NCI-H1048 (cell line): ENCODE measurements at regions not wholly inside any gene's neighbourhood (a gene's known extent, or its start where the extent isn't known, plus 50 kb on each side); places are given as distances from the start of the nearest gene placed in this dataset.

Experiments used
- DNase-seq: peaks from one replicate; lab custom pipeline; 2025; lab: John Stamatoyannopoulos, UW

DNA sequence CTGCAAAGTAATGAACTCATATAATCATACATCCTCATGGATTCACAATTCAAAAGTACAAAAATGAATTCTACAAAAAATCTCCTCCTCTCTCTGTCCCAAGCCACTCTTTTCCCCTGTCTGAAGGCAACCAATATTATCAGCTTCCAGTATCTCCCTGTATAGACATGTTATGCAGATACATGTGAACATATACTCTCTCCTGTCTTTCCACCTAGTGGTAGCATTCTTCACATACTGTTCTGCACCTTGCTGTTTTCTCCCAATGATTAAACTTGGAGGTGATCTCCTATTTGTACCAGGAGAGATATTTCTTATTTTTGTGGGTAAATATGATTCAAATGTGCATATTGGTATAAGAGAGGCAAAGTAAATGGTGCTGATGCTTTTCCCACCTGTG, 416.4 kb downstream of the EPM2A start:
- DNase-seq: no peak

DNA sequence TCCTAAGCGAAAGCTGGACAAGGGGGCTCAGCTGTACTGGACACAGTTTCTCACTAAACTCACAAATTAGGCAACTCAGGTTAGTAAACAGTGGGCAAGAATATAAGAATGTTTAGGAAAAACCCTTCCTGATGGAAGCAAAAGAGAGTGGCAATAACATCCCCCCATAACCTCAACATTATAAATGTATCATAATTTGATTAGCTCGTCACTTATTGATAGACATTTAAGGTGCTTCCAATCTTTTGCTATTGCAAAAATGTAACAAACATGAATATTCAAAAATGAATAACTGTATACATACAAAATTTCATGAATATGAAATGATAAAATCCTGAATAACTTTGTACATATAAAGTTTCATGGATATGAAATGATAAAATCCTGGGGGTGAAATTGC, 415.7 kb downstream of the EPM2A start:
- DNase-seq: no peak

DNA sequence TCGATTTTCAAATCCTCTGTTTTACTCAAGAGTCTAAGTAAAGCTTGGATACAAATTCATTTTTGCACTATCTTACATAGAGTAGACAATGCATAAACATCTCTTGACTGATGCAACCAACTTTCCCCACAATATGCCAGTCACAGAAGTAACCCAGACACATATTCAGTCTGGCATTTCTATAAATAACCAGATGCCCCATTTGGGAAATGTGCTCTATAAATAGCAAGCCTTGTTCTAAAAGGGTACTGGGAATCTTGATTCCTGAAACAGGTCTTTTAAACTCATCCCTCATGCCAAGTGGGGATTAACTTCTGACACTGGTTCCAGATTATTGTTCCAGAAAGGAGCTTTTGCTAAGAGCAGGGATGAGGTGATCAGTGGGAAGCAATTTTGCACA, 411.7 kb downstream of the EPM2A start:
- no peak for DNase-seq

DNA sequence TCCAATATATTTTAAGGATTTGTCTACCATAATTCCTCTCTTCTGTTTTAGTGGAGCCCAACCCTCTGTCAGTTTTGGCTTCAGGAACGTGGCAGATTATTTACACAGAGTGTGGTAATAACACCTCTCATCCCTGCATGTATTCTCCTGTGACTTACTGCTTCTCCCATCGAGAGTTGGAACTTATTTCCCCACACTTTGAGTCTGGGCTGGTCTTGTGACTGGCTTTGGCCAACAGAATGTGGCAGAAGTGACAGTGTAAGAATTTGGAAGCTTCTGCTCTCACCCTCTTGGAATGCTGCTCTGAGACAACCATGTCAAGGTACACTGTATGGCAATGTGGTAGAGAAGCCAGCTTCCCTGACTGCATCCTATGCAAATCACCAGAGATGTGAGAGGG, 407.7 kb downstream of the EPM2A start:
- DNase-seq: no peak

DNA sequence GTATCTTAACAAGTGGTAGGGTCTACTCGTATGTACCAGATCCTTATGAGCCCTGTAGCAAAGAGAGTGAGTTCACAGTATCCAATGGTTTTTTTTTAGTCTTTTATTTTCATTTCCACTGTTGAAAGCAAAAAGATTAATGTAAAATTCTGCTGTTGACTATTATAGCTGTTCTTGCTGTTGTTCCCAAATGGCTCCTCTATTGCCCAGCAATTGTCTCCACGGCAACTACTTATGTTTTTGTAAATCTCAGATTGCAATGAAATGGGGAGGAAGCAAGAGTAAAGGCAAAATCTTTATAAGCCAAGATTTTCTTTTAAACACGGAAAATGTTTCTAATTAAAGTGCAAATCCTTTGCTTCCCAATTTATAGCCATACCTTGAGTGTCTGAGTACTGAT, 406.1 kb downstream of the EPM2A start:
- no peak for DNase-seq

DNA sequence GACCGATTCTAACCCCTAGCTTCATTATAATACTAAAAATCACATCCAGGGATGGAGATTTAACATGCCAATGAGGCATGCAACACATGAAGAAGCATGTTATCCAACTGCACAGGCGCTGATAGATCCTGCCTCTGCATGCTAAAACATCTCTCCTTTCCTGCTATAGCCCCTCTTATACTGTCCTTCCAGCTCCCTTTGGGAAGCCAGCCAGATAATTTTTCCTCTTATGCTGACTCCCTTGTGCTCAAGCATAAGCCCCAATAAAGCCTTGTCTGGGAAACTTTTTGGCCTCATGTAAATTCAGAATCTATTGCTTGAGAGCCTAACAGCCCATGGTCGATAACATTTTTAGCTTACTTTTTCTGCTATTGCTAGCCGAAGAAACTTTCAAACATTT, 404.3 kb downstream of the EPM2A start:
- no peak for DNase-seq

DNA sequence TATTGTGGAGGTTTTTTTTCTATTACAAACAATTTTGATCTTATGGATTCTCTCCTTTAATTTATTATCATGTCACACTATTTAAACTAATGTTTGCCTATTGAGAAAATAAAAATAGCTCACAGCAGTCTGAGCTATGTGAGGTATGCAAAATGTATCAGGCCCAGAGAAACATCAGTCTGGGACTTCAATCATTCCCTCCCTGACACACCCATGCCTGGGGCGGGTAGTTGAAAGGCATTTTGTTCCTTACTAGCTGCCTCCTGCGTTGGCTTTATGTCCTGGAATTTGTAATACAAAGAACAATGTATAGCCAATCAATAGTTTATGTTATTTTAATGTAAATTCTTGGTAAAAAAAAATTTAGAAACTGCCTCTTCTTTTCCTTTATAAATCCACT, 403.3 kb downstream of the EPM2A start:
- peak; percentile 66 for DNase-seq

DNA sequence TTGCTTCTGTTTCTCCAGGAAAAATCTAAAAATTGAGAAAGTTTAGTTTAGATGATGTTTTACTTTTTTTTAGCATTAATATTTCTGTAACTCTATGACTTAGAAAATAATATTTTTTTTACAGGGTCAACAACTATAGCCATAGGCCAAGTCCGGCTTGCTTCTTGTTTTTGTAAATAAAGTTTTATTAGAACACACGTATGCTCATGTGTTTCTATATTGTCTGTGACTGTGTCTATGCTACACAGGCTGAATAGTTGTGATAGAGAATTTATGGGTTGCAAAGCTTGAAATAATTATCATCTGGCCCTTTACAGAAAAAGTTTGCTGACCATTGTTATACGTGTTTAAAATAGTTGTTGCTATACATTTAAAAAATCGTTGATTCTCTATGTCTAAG, 399.2 kb downstream of the EPM2A start:
- no peak for DNase-seq

DNA sequence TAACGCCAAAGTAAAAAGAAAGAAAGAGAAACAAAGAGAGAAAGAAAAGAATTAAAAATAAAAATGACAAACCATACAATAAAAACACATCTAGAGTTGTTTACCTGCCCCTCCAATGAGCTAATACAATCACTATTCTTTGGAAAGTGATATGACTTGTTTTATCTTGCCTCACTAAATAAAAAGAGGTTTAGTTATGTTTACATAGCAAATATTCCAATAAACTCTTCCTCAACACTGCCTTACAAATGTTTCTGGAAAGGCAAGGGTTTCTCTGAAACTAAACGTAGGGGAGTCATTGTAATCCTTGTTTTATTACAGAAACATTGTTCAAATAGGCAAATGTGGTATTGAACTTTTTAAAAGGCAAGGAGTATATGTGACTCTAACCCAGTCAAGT, 396.2 kb downstream of the EPM2A start:
- DNase-seq: no peak

DNA sequence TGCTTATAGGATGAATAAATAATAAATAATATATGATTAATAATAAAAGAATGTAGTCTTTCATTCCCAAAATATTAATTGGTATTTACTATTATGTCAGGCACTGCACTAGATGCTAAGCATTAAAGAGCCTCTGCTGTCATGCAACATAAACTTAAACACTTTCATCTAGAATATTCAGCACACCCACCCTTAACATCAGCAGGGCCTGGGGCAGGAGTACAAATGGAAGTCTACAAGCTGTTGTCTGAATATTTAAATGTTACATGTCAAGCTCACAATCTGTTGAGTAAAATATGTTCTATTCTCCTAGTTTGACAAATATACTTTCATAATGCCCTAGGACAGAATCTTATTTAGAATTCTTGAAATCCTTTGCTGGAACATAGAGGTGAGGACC, 395.1 kb downstream of the EPM2A start:
- no peak for DNase-seq

DNA sequence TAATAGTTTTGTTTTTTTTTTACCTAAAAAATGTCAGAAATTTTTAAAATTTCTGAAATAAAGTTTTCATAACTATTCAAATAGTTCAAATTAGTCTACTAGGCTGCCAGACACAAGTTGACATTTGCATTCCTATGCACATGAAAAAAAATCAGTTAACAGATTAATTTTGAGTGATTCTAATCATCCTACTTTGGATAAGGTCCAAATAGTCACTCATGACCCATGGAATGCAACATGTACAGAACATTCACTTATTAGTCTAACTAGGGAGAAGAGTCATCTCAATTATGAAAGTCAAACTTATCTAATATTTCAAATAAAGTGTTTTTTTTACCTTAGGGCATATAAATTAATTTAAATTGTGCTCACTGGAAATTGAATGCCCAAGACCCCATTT, 390.2 kb downstream of the EPM2A start:
- no peak for DNase-seq

DNA sequence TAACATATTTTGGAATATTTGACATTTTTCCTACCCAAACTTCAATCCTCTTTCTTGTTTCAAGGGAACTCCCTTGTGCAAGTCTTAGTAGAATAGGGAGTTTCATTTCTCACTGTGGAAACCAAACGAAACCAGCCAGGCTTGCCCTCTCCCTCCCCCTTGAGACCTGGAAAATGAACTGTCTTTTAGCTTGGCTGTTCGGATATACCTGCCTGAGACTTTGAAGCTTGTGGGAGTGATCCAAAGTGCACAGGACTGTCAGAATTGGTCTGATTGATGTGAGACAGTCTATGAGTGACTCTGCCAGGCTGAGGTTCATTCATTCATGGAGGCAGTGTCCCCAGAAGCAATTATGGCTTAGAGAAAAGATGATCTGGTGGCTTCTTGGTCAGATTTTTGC, 388.1 kb downstream of the EPM2A start:
- DNase-seq: no peak

DNA sequence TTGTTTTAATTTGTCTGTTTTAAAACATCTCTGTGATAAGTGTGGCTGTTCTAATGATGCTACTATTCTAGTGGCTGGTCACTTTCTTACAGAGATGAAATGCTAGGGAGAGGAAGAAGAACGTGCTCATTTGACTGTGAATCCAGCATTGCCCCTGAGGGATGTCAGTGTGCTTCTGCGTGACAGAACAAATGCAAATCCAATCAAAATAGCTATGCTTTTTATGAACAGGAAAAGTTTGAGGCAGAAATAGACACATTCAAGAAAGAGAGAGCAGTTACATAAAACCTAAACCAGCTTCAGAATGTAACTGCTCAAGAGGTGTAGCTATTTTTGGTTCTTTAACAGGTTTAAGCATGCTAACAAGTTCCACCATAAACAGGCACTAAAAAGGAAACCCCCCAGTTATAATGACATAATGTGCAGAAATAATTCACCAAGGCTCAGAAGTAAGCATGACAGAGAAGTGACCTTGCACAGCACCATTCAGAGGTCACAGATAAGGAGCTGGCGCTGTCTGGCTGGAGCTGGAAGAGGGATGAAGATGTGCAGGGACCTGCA, 385.3 kb downstream of the EPM2A start:
- peak; percentile 69 for DNase-seq

DNA sequence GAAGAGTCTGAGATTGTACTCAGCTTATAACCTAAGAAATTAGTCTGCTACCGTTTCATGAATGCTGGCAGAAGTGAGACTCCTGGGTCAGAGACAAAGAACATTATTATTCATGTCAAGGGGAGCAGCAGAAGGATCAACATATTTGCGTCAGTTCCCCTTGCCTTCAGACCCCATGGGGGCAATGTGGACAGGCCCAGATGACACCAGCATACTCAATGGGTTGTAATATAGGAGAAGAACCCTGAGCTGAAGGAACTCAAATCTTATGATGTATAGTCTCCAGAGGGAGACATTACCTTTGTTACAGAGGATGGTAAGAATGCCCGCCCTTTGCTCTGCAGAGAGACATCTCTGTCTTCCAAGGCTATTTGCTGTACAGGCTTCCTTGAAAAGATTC, 384.4 kb downstream of the EPM2A start:
- DNase-seq: no peak

DNA sequence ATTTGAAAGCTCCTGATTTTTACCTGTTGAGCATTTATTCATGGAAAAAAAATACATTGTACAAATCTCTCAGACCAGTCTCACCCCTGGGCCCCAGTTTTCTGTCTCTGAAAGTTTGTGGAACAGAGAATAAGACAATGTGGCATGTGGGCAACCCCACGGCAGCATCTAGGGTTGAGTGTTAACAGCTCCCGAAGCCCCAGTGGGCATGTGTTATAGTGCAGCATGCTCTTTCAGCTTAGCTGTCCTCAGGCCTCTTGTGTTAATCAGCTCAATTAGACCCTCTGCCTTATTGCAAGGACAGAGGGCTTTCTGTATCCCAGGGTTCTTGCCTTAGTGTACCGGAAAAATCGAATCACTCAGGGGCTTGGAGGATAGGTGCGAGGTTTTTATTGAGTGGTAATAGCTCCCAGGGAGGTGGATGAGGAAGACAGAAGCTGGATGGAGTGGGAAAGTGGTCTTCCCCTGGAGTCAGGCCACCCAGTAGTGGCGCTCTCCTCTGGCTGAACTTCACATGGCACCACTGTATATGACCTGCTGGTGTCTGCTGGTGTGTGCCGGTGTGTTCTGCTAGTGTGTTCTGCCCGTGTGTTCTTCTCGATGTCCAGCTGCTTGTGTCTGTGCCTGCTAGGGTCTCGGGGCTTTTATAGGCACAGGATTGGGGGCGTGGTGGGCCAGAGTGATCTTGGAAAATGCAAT, 382.8 kb downstream of the EPM2A start:
- DNase-seq: no peak

DNA sequence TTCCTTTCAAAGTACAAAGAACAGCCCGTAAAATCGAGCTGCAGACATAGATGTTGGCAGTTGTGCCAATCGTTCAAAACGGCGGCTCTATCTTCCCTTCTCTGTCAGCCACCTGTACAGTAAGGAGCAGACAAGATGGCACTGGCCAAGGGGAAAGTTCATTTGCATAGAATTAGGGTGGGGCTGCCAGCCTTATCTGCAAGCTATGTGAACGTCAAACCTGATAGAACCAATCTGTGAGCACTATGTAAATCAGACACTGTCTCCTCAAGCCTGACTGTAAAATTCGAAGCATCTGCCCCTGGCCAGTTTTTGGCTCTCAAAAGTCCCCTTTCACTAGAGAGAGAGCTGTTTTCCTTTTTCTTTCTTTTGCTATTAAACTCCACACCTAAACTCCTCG, 374.5 kb downstream of the EPM2A start:
- DNase-seq: no peak

DNA sequence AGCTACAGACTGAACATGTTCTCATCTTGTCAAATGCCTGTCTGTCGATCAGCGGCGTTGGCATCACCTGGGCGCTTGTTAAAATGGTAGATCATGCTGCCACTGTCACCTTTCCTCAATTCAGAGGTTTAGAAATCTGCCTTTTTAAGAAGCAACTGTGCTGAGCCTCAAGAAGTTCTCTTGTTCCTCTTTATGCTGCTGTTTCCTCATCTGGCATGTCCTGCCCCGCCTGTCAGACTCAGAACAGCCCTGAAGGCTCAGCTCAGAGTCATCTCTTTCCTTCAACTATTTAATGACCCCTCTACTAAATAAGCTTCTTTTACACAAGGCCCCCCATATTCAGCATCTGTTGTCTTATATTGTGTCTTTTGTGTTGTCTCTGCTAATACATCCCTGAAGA, 368.2 kb downstream of the EPM2A start:
- DNase-seq: no peak

DNA sequence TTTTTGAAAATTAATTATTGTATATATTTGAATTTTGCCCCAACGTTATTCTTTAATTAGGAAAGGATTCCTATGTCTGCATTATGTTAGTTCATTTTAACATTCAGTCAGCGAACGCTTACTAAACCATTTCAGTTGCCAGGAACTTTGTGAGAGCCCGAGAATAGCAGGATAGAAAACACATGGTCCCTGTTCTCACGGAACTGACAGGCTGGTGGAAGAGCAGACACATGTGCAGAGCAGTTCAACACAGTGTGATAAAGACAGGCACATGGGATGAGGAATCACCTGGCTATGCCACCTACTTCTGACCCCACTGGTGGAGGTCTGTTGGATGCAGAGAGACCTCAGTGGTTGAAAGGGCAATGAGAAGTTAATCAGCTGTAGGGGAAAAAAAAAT, 367.2 kb downstream of the EPM2A start:
- no peak for DNase-seq

DNA sequence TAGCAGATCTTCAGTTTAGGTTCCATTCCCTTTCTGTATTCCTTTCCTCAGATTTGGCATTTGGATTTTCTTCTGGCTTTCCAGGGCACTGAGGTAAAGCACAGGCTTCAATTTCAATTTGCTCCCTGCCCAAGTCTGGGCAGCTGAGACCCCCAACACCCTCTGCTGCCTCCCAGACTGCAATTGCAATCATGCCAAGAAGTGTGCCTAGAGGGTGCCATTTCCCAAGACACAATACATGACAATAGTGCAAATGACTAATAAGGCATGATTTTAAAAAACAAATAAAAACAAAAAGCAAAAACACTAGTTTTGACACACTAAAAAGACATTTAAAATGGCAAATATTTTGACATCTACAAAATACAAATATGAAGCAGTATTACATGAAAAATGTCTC, 364.8 kb downstream of the EPM2A start:
- DNase-seq: no peak

DNA sequence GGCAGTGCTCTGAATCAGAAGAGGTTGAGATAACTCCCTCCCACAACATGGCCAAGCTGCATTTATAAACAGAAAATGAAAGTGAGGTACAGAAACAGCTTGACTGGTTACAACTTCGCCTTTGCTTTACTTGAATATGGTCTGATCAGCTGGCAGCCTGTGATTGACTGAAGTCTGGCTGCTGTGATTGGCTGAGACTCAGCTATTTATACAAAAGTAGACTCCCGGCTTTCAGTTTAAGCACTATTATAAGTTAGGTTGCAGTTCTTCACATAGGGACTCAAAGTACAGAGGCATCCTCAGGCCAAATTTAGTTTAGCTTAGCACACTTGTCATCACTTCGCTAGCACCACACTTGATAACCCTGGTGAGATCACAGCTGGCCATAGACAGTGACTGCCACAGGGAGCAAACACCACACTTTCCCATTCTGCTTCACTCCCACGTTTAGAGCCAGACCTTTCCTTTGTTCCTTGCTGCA, 362.6 kb downstream of the EPM2A start:
- DNase-seq: no peak

DNA sequence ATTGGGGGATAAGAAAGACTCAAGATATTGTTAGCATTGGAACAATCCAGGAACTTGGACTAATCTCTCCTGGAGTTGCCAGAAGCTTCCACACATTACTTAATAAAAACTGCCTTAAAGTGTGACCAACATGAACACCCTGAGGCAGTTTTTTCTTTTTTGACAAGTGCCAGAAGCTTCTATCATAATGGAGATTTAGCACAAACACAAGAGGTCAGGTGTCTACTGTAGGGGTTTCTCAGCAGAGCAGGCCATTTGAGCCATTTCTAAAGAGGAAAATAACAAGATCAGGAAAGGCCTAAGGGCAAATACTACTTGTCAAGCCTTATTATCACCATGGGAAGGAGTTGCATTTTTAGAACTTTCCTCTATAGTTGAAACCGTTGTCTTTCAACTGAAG, 361.5 kb downstream of the EPM2A start:
- no peak for DNase-seq

DNA sequence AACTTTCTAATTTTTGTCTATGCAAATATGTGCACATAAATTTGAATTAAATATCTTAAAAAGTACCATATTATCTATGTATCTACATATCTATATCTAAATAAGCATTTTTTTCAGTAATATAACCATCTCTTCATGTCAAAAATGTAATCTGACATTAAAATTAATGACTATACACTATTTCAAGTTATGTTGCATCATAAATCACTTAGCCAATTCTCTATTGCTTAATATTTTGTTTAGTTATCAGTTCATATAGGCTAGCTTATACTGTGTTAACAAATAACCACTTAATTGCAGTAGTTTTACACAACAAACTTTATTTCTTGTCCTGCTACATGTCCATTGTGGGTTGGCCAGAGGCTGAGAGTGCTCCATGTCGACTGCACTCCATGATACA, 360.8 kb downstream of the EPM2A start:
- DNase-seq: no peak

DNA sequence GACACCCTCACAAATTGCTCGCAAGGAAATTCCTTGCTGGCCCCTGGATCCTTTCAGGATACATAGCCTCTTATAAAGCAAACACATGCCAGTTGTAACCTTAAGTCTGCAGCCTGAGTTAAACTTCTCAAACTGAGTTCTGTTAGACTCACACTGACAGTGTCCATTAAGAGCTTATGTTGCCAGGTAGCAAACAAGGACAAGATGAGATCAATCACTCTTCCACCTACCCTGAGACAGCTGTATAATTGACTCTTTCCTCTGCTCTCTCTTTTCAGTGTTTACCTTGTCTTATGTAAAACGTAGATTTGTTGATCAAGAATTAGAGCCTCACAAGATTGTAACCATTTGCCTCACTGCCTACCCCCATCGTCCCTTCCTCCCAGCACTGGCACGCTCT, 359.8 kb downstream of the EPM2A start:
- DNase-seq: no peak

DNA sequence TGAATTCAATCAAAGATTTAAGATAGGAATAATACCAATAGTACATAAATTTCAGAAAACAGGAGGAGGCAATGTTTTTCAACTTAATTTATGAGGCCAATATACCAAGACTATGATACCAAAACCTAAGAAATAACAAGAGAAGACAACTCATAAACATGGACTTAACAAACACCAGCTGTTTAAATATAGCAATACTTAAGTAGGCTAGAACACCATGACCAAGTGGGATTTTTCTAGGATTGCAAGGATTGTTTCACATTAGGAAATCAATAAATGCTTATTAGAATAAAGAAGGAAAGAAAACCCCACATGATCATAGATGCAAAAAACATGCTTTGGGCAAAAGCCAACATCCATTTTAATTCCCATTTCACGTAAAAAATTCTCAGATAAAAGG, 355.1 kb downstream of the EPM2A start:
- no peak for DNase-seq
